ENCODE measurements at regions not wholly inside any gene's neighbourhood (a gene's known extent, or its start where the extent isn't known, plus 50 kb on each side); places are given as distances from the start of the nearest gene placed in this dataset.

DNA sequence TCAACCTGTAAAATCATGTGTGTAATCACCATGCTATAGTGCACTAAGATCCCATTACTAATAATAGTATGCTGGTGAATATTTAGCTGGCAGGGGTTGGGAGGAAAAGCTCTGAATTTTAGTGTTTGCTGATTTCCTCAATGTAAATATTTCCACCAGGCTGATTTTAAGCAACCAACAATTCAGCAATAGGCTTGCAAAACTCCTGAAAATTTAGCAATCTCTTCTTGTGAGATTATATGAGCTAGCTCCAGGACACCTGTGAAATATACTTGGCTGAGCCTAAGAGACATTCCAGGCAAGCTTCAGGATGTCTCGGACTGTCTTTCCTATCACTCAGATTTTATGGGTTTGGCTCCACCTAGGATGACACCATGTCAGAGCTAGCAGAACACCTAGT lies 106.9 kb upstream of the ANO4 start:
- Histone ChIP-seq H2AFZ (ENCODE audit: low read length) (no peak overlapping the region), H3K79me2 (ENCODE audit: insufficient read depth, low read depth, low read length) (no peaks in the 10 kb centered on the region), H3K9me2 (ENCODE audit: insufficient read depth, low read length) (no peaks in the 10 kb centered on the region), H3K9me3 (ENCODE audit: low read length) (no peaks in the 10 kb centered on the region), H3K36me3 (ENCODE audit: insufficient read depth, low read length) (no peaks in the 10 kb centered on the region), H3K4me2 (ENCODE audit: low read length) (no peak overlapping the region), H4K20me1 (ENCODE audit: insufficient read depth, low read length) (no peaks in the 10 kb centered on the region), H3K27ac (ENCODE audit: low read depth, low read length, poor library complexity, severe bottlenecking) (no peak overlapping the region), H3K4me3 (ENCODE audit: low read depth, low read length, poor library complexity, severe bottlenecking) (no peak overlapping the region), H3K4me1 (ENCODE audit: insufficient read depth, low read length, poor library complexity, severe bottlenecking) (no peaks in the 10 kb centered on the region)
- DNase-seq (ENCODE audit: low spot score): no peak
- POLR2A ChIA-PET: no interaction called here
- no TSS peak for BruUV-seq (replicated peaks)
- CTCF ChIA-PET (ENCODE audit: unreplicated experiment): no interaction called here
- intact Hi-C loops (cut with micrococcal nuclease; ENCODE audit: unreplicated experiment): no loop called here
- TF ChIP-seq, protein P1, sequence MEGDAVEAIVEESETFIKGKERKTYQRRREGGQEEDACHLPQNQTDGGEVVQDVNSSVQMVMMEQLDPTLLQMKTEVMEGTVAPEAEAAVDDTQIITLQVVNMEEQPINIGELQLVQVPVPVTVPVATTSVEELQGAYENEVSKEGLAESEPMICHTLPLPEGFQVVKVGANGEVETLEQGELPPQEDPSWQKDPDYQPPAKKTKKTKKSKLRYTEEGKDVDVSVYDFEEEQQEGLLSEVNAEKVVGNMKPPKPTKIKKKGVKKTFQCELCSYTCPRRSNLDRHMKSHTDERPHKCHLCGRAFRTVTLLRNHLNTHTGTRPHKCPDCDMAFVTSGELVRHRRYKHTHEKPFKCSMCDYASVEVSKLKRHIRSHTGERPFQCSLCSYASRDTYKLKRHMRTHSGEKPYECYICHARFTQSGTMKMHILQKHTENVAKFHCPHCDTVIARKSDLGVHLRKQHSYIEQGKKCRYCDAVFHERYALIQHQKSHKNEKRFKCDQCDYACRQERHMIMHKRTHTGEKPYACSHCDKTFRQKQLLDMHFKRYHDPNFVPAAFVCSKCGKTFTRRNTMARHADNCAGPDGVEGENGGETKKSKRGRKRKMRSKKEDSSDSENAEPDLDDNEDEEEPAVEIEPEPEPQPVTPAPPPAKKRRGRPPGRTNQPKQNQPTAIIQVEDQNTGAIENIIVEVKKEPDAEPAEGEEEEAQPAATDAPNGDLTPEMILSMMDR (conservative IDR thresholded peaks at IDR 0.05; ENCODE audit: low read length): no peak
- TF ChIP-seq EZH2phosphoT487 (IDR thresholded peaks at IDR 0.05; ENCODE audit: borderline replicate concordance, low read depth, low read length): no peak

DNA sequence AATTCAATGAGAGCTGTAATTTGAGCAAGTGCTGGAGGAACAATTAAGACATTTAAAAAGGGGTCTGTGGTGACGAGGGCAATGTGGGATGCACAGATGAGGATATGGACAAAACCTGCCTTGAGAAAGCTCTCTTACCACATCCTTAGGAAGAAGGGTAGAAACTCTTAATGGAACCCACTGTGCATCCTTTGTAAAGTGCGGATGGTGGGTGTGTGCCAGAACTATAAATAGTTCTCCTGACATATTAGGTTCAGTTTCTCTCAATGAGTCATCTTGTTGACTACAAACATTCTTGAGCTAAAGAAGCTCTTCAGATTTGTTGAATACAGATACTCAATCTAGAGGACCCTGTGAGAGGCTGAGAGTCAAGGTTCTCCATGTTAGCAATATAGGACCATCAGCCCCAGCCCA lies 106.1 kb upstream of the ANO4 start:
- no TSS peak for BruUV-seq (replicated peaks)
- H4K20me1 ChIP-seq (ENCODE audit: insufficient read depth, low read length): no peaks in the 10 kb centered on the region
- no peak overlapping the region for H3K4me2 ChIP-seq (ENCODE audit: low read length)
- H3K27ac ChIP-seq (ENCODE audit: low read depth, low read length, poor library complexity, severe bottlenecking): no peak overlapping the region
- H3K9me3 ChIP-seq (ENCODE audit: low read length): no peaks in the 10 kb centered on the region
- POLR2A ChIA-PET: no interaction called here
- TF ChIP-seq EZH2phosphoT487 (IDR thresholded peaks at IDR 0.05; ENCODE audit: borderline replicate concordance, low read depth, low read length): no peak
- TF ChIP-seq, protein P1 (conservative IDR thresholded peaks at IDR 0.05; ENCODE audit: low read length): no peak
- intact Hi-C loops (cut with micrococcal nuclease; ENCODE audit: unreplicated experiment): no loop called here
- no peaks in the 10 kb centered on the region for H3K36me3 ChIP-seq (ENCODE audit: insufficient read depth, low read length)
- H3K9me2 ChIP-seq (ENCODE audit: insufficient read depth, low read length): no peaks in the 10 kb centered on the region
- no peak overlapping the region for H2AFZ ChIP-seq (ENCODE audit: low read length)
- H3K79me2 ChIP-seq (ENCODE audit: insufficient read depth, low read depth, low read length): no peaks in the 10 kb centered on the region
- no peak overlapping the region for H3K4me3 ChIP-seq (ENCODE audit: low read depth, low read length, poor library complexity, severe bottlenecking)
- no peak for DNase-seq (ENCODE audit: low spot score)
- H3K4me1 ChIP-seq (ENCODE audit: insufficient read depth, low read length, poor library complexity, severe bottlenecking): no peaks in the 10 kb centered on the region
- CTCF ChIA-PET (ENCODE audit: unreplicated experiment): no interaction called here

DNA sequence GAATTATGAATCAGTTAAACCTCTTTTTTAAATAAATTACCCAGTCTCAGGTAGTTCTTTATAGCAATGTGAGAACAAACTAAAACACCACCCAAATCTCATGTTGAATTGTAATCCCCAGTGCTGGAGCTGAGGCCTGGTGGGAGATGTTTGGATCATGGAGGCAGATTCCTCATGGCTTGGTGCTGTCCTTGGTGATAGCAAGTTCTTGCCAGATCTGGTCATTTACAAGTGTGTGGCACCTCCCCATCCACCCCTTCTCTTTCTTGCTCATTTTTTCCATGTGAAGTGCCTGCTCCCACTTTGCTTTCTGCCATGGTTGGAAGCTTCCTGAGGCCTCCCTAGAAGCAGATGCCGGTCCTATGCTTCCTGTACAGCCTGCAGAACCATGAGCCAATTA lies 102.1 kb upstream of the ANO4 start:
- TF ChIP-seq EZH2phosphoT487 (IDR thresholded peaks at IDR 0.05; ENCODE audit: borderline replicate concordance, low read depth, low read length): no peak
- TF ChIP-seq, protein P1 (conservative IDR thresholded peaks at IDR 0.05; ENCODE audit: low read length): no peak
- Histone ChIP-seq H3K4me3 (ENCODE audit: low read depth, low read length, poor library complexity, severe bottlenecking) (no peak overlapping the region), H3K9me2 (ENCODE audit: insufficient read depth, low read length) (no peaks in the 10 kb centered on the region), H3K79me2 (ENCODE audit: insufficient read depth, low read depth, low read length) (no peaks in the 10 kb centered on the region), H4K20me1 (ENCODE audit: insufficient read depth, low read length) (no peaks in the 10 kb centered on the region), H3K27ac (ENCODE audit: low read depth, low read length, poor library complexity, severe bottlenecking) (no peak overlapping the region), H3K4me1 (ENCODE audit: insufficient read depth, low read length, poor library complexity, severe bottlenecking) (no peaks in the 10 kb centered on the region), H3K36me3 (ENCODE audit: insufficient read depth, low read length) (no peaks in the 10 kb centered on the region), H3K4me2 (ENCODE audit: low read length) (no peak overlapping the region), H2AFZ (ENCODE audit: low read length) (no peak overlapping the region), H3K9me3 (ENCODE audit: low read length) (no peaks in the 10 kb centered on the region)
- DNase-seq (ENCODE audit: low spot score): no peak
- CTCF ChIA-PET (ENCODE audit: unreplicated experiment): no interaction called here
- POLR2A ChIA-PET: no interaction called here
- BruUV-seq (replicated peaks): no TSS peak
- intact Hi-C loops (cut with micrococcal nuclease; ENCODE audit: unreplicated experiment): no loop called here

Data from OCI-LY7 (cell line).